Smooth muscle cell (in vitro differentiated cells): ENCODE measurements at regions not wholly inside any gene's neighbourhood (a gene's known extent, or its start where the extent isn't known, plus 50 kb on each side); places are given as distances from the start of the nearest gene placed in this dataset.

ENCODE experiments used
- DNase-seq: peaks from one replicate; lab custom pipeline; 2025; ENCODE audit not compliant: unreplicated experiment; lab: John Stamatoyannopoulos, UW
- H2AFZ ChIP-seq: fragments of 200-600 bp; sonication (generic); 2 replicates; pipeline ENCODE4 v1.6.0; 2016; ENCODE audit warnings: antibody characterized with exemption, low read depth, mild to moderate bottlenecking
- H3F3A ChIP-seq: fragments of 200-600 bp; sonication (generic); 2 replicates; pipeline ENCODE4 v1.6.0; 2017; ENCODE audit warnings: antibody characterized with exemption, low read depth
- H3K27ac ChIP-seq: fragments of 200-600 bp; sonication (generic); 2 replicates; pipeline ENCODE4 v1.5.1; 2016; ENCODE audit warnings: low read depth, mild to moderate bottlenecking
- H3K27me3 ChIP-seq: fragments of 200-600 bp; sonication (generic); 2 replicates; pipeline ENCODE4 v1.6.1; 2016; ENCODE audit warnings: low read depth, mild to moderate bottlenecking
- H3K36me3 ChIP-seq: fragments of 200-600 bp; sonication (generic); 2 replicates; pipeline ENCODE4 v1.5.1; 2016; ENCODE audit warnings: low read depth
- H3K4me1 ChIP-seq: fragments of 200-600 bp; sonication (generic); 2 replicates; pipeline ENCODE4 v1.5.1; 2016; ENCODE audit warnings: low read depth
- H3K4me2 ChIP-seq: fragments of 200-600 bp; sonication (generic); 2 replicates; pipeline ENCODE4 v1.6.0; 2016; ENCODE audit warnings: mild to moderate bottlenecking
- H3K4me3 ChIP-seq: fragments of 200-600 bp; sonication (generic); 2 replicates; pipeline ENCODE4 v1.5.1; 2016; ENCODE audit warnings: mild to moderate bottlenecking
- H3K79me2 ChIP-seq: fragments of 200-600 bp; sonication (generic); 2 replicates; pipeline ENCODE4 v1.6.0; 2016; ENCODE audit warnings: low read depth, mild to moderate bottlenecking
- H3K9ac ChIP-seq: fragments of 200-600 bp; sonication (generic); 2 replicates; pipeline ENCODE4 v1.6.0; 2016; ENCODE audit warnings: low read depth
- H3K9me3 ChIP-seq: fragments of 200-600 bp; sonication (generic); replicated peaks from 2 replicates; pipeline ENCODE4 v1.5.1; 2016; ENCODE audit warnings: low read depth
- H4K20me1 ChIP-seq: fragments of 200-600 bp; sonication (generic); 2 replicates; pipeline ENCODE4 v1.6.0; 2016; ENCODE audit warnings: low read depth
- CTCF ChIP-seq: fragments of 200-600 bp; sonication (generic); IDR thresholded peaks from 2 replicates; pipeline ENCODE4 v1.5.1; 2017; ENCODE audit warnings: borderline replicate concordance, mild to moderate bottlenecking, antibody characterized with exemption; ENCODE audit not compliant: insufficient read depth, poor library complexity, severe bottlenecking
- whole genome bisulfite sequencing: methylation state at CpG from one replicate; pipeline ENCODE4 v1.1.7; 2016; ENCODE audit warnings: low lambda C conversion rate; 5-methylcytosine and 5-hydroxymethylcytosine counted together

GRCh38 chr2:4278392-4278791 is 575.0 kb downstream of the DCDC2C start:
- no peak overlapping the region for H2AFZ ChIP-seq
- no peak overlapping the region for H3K27ac ChIP-seq
- H3K4me3 ChIP-seq, result no peak overlapping the region
- DNase-seq, result no peak
- H3K36me3 ChIP-seq, result no peaks in the 10 kb centered on the region
- TF ChIP-seq CTCF, result no peak
- no peaks in the 10 kb centered on the region for H3K79me2 ChIP-seq
- no peak overlapping the region for H3K9ac ChIP-seq
- H3K27me3 ChIP-seq, result no peaks in the 10 kb centered on the region
- no peaks in the 10 kb centered on the region for H3F3A ChIP-seq
- H3K4me1 ChIP-seq, result no peaks in the 10 kb centered on the region
- H4K20me1 ChIP-seq, result no peaks in the 10 kb centered on the region
- WGBS, result 91% methylated on average over 7 of the region's 7 CpGs
- H3K4me2 ChIP-seq, result no peak overlapping the region
- no peaks in the 10 kb centered on the region for H3K9me3 ChIP-seq

DNA sequence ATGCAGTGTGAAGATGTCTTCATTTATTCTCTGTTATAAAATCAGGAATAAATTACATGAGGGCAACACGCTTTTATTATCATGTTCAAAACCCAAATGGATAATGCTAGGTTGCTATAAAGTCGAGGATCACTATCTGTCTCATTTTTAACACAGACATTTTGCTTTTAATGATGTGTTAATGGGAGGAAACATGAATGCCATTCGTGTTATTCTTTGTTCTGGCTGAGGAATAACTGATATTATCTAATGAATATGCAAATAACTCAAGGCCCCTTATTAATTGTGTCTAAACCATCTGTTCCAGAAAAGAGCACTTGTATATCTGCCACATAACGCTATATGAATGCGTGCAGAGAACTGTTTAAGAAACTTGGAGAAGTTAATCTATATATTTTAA is 576.1 kb downstream of the DCDC2C start:
- 85% methylated on average over 5 of the region's 5 CpGs for WGBS
- TF ChIP-seq CTCF, result no peak

DNA sequence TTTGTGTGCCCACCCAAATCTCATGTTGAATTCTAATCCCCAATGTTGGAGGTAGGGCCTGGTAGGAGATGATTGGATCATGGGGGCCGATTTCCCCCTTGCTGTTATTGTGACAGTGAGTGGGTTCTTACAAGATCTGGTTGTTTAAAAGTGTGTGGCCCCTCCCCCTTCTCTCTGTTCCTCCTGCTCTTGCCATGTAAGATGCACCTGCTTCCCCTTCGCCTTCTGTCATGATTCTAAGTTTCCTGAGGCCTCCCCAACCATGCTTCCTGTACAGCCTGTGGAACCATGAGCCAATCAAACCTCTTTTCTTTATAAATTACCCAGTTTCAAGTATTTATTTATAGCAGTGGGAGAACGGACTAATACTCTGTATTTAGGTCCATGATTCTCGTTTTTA is 588.1 kb downstream of the DCDC2C start:
- Histone ChIP-seq H3K27me3 (no peaks in the 10 kb centered on the region), H3F3A (no peaks in the 10 kb centered on the region), H3K4me1 (no peaks in the 10 kb centered on the region), H3K27ac (no peak overlapping the region), H3K36me3 (no peaks in the 10 kb centered on the region), H2AFZ (no peak overlapping the region), H3K4me3 (no peak overlapping the region), H4K20me1 (no peaks in the 10 kb centered on the region), H3K9ac (no peak overlapping the region), H3K4me2 (no peak overlapping the region), H3K79me2 (no peaks in the 10 kb centered on the region), H3K9me3 (no peaks in the 10 kb centered on the region)
- DNase-seq, result no peak
- no peak for TF ChIP-seq CTCF
- 77% methylated on average over 4 of the region's 4 CpGs for WGBS

More for the DNA sequence above, 576.1 kb downstream of the DCDC2C start:
- Histone ChIP-seq H3K9me3 (no peaks in the 10 kb centered on the region), H3K27ac (no peak overlapping the region), H3F3A (no peaks in the 10 kb centered on the region), H3K79me2 (no peaks in the 10 kb centered on the region), H3K4me3 (no peak overlapping the region), H3K9ac (no peak overlapping the region), H4K20me1 (no peaks in the 10 kb centered on the region), H3K27me3 (no peaks in the 10 kb centered on the region), H3K4me2 (no peak overlapping the region), H2AFZ (no peak overlapping the region), H3K4me1 (no peaks in the 10 kb centered on the region), H3K36me3 (no peaks in the 10 kb centered on the region)
- DNase-seq, result no peak

GRCh38 chr2:4295680-4296079 is 592.3 kb downstream of the DCDC2C start:
- DNase-seq, result no peak
- H2AFZ ChIP-seq, result no peak overlapping the region
- H3K4me1 ChIP-seq, result no peaks in the 10 kb centered on the region
- H3F3A ChIP-seq, result no peaks in the 10 kb centered on the region
- H3K79me2 ChIP-seq, result no peaks in the 10 kb centered on the region
- H4K20me1 ChIP-seq, result no peaks in the 10 kb centered on the region
- H3K9ac ChIP-seq, result no peak overlapping the region
- no peaks in the 10 kb centered on the region for H3K36me3 ChIP-seq
- TF ChIP-seq CTCF, result no peak
- no peak overlapping the region for H3K4me3 ChIP-seq
- no peak overlapping the region for H3K27ac ChIP-seq
- no peaks in the 10 kb centered on the region for H3K9me3 ChIP-seq
- no peak overlapping the region for H3K4me2 ChIP-seq
- H3K27me3 ChIP-seq, result no peaks in the 10 kb centered on the region
